Type B pancreatic cell (in vitro differentiated cells): ENCODE measurements at regions not wholly inside any gene's neighbourhood (a gene's known extent, or its start where the extent isn't known, plus 50 kb on each side); places are given as distances from the start of the nearest gene placed in this dataset.

Experiments
- DNase-seq: peaks from one replicate; pipeline ENCODE4 v3.0.0; 2021; ENCODE audit warnings: mixed read lengths; ENCODE audit not compliant: unreplicated experiment; ENCODE audit errors: extremely low spot score
- H3K27ac Mint-ChIP-seq: 2 replicates; pipeline ENCODE4 v1.8.0; 2021; ENCODE audit warnings: mild to moderate bottlenecking, mixed read lengths
- H3K27me3 Mint-ChIP-seq: 2 replicates; pipeline ENCODE4 v1.8.0; 2021; ENCODE audit warnings: mixed read lengths
- H3K36me3 Mint-ChIP-seq: 2 replicates; pipeline ENCODE4 v1.8.0; 2021; ENCODE audit warnings: mixed read lengths
- H3K4me1 Mint-ChIP-seq: one replicate; pipeline ENCODE4 v1.8.0; 2021; ENCODE audit warnings: mixed read lengths; ENCODE audit not compliant: unreplicated experiment
- H3K4me3 Mint-ChIP-seq: 2 replicates; pipeline ENCODE4 v1.8.0; 2021; ENCODE audit warnings: mild to moderate bottlenecking, mixed read lengths
- H3K9me3 Mint-ChIP-seq: 2 replicates; pipeline ENCODE4 v1.8.0; 2021; ENCODE audit warnings: mixed read lengths
- TF ChIP-seq, protein P1 (sequence below): fragments of 200-600 bp; sonication (generic); conservative IDR thresholded peaks from 2 replicates; pipeline ENCODE4 v1.5.0; 2021; ENCODE audit warnings: antibody characterized with exemption, mild to moderate bottlenecking

DNA sequence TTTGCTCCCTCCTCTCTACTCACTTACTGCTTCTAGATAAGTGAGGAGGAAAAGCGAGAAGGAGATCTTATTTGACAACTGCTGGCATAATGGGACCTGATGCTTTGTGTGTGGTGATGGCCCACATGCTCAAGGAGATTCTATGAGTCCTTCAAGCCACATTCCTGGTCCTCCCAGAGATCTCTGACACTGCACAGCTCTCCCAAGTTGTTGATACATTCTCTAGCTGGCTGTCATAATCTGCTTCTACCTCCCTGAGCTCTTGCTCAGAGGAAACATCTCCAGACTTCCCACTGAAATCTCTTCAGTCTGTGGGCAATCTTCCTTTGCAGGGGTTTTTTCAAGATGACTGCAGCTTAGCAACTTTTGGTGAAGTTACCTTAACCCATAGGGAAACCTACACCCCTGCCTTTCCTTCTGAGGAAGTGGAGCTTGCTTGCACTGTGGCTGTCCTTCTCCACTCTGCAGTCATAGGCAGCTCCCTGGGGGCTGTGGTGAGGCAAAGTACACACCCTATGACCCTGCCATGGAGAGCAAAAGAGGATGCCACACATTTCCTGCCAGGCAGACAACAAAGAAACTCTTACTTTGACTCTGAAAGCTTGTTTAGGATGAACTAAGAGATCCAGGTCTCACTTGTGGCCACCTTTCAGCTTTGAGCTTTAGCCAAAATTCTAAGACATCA lies 163.8 kb downstream of the TMEM38B start:
- Mint-ChIP-seq H3K9me3 (no peaks in the 10 kb centered on the region), H3K27me3 (no peaks in the 10 kb centered on the region), H3K36me3 (no peaks in the 10 kb centered on the region), H3K4me3 (no peak overlapping the region), H3K27ac (no peak overlapping the region), H3K4me1 (peaks cover 5% of the 10 kb centered on the region)
- no peak for DNase-seq
- TF ChIP-seq, protein P1, sequence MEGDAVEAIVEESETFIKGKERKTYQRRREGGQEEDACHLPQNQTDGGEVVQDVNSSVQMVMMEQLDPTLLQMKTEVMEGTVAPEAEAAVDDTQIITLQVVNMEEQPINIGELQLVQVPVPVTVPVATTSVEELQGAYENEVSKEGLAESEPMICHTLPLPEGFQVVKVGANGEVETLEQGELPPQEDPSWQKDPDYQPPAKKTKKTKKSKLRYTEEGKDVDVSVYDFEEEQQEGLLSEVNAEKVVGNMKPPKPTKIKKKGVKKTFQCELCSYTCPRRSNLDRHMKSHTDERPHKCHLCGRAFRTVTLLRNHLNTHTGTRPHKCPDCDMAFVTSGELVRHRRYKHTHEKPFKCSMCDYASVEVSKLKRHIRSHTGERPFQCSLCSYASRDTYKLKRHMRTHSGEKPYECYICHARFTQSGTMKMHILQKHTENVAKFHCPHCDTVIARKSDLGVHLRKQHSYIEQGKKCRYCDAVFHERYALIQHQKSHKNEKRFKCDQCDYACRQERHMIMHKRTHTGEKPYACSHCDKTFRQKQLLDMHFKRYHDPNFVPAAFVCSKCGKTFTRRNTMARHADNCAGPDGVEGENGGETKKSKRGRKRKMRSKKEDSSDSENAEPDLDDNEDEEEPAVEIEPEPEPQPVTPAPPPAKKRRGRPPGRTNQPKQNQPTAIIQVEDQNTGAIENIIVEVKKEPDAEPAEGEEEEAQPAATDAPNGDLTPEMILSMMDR = no peak

GRCh38 chr9:105858877-105859276 lies 164.5 kb downstream of the TMEM38B start:
- no peaks in the 10 kb centered on the region for H3K27me3 Mint-ChIP-seq
- no peaks in the 10 kb centered on the region for H3K9me3 Mint-ChIP-seq
- H3K27ac Mint-ChIP-seq = no peak overlapping the region
- no peaks in the 10 kb centered on the region for H3K36me3 Mint-ChIP-seq
- peaks cover 4% of the 10 kb centered on the region for H3K4me1 Mint-ChIP-seq
- no peak overlapping the region for H3K4me3 Mint-ChIP-seq
- no peak for DNase-seq
- TF ChIP-seq, protein P1 = no peak

- Mint-ChIP-seq H3K27ac (no peak overlapping the region), H3K27me3 (no peaks in the 10 kb centered on the region), H3K4me3 (no peak overlapping the region), H3K36me3 (no peaks in the 10 kb centered on the region), H3K4me1 (peaks cover 3% of the 10 kb centered on the region), H3K9me3 (no peaks in the 10 kb centered on the region)
- TF ChIP-seq, protein P1 = no peak
- DNase-seq = no peak
These were observed 165.2 kb downstream of the TMEM38B start for GRCh38 chr9:105859428-105860091.

- DNase-seq = no peak
- Mint-ChIP-seq H3K27ac (no peak overlapping the region), H3K27me3 (no peaks in the 10 kb centered on the region), H3K4me1 (peaks cover 9% of the 10 kb centered on the region), H3K36me3 (no peaks in the 10 kb centered on the region), H3K4me3 (no peak overlapping the region), H3K9me3 (no peaks in the 10 kb centered on the region)
- TF ChIP-seq, protein P1 = no peak
These were observed 166.2 kb downstream of the TMEM38B start for GRCh38 chr9:105860516-105860915.

DNA sequence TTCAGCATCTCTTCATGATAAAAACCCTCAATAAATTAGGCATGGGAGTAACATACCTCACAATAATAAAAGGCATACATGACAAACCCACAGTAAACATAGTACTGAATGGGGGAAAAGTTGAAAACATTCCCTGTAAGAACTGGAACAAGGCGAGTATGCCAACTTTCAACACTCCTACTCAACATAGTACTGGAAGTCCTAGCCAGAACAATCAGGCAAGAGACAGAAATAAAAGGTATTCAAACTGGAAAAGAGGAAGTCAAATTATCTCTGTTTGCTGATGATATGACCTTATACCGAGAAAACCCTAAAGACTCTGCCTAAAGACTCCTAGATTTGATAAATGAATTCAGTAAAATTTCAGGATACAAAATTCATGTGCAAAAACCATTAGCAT lies 167.6 kb downstream of the TMEM38B start:
- Mint-ChIP-seq H3K27ac (no peak overlapping the region), H3K9me3 (no peaks in the 10 kb centered on the region), H3K4me1 (peaks cover 9% of the 10 kb centered on the region), H3K27me3 (no peaks in the 10 kb centered on the region), H3K36me3 (no peaks in the 10 kb centered on the region), H3K4me3 (no peak overlapping the region)
- no peak for DNase-seq
- TF ChIP-seq, protein P1 = no peak
